Right lobe of liver (tissue), 6 donors: ENCODE measurements at regions not wholly inside any gene's neighbourhood (a gene's known extent, or its start where the extent isn't known, plus 50 kb on each side); places are given as distances from the start of the nearest gene placed in this dataset.
"Not testable (repeated sequence)": the region's sequence is repeated elsewhere in the genome, so short reads cannot be mapped to it uniquely, and the experiment has no call there.

Experiments used
- ATAC-seq, 4 donors: fragments of 200-7000 bp; cut with Tn5 transposase; one replicate each; pipeline ENCODE4 v1.9.1; 2020; ENCODE audit warnings: mild to moderate bottlenecking in 4 of 4, moderate library complexity in 4 of 4
- DNase-seq, 3 donors: peaks; one replicate each; pipeline ENCODE4 v3.0.0-alpha.2; 2020
- H3K27ac ChIP-seq, 3 donors: fragments of 200-600 bp; one replicate each; pipeline ENCODE4 v1.8.0; 2022
- H3K27me3 ChIP-seq, 2 donors: fragments of 200-600 bp; one replicate each; pipeline ENCODE4 v1.8.0; 2022
- H3K36me3 ChIP-seq, 4 donors: fragments of 200-600 bp; sonication (generic) in 1 of 4; one replicate each; pipeline versions ENCODE4 v1.5.1 to v1.8.0; 2017 to 2022; ENCODE audit warnings: control low read depth in 1 of 4
- H3K4me1 ChIP-seq, 4 donors: fragments of 200-600 bp; sonication (generic) in 1 of 4; one replicate each; pipeline versions ENCODE4 v1.5.1 to v1.8.0; 2017 to 2022; ENCODE audit warnings: control low read depth in 1 of 4
- H3K4me3 ChIP-seq, 3 donors: fragments of 200-600 bp; one replicate each; pipeline ENCODE4 v1.8.0; 2022
- H3K9me3 ChIP-seq, 4 donors: fragments of 200-600 bp; sonication (generic) in 1 of 4; one replicate each; pipeline versions ENCODE4 v1.5.1 to v1.8.0; 2017 to 2022; ENCODE audit warnings: control low read depth in 1 of 4
- POLR2A ChIP-seq: fragments of 450-650 bp; IDR thresholded peaks from one replicate; pipeline ENCODE4 v1.6.1; 2017; ENCODE audit warnings: antibody characterized with exemption, mild to moderate bottlenecking
- WGBS: methylation state at CpG from one replicate; pipeline ENCODE4 v1.1.6; 2018; ENCODE audit warnings: low coverage, low lambda C conversion rate; ENCODE audit not compliant: insufficient coverage; ENCODE audit errors: missing lambda C conversion rate; 5-methylcytosine and 5-hydroxymethylcytosine counted together
- intact Hi-C, 2 donors: fragments of 100-400 bp; cut with DNase I; formaldehyde crosslinking; loops; one replicate each; pipeline versions ENCODE4 v1.11.2 to v1.14.1; 2022
- TF ChIP-seq, protein P1 (sequence below), 4 donors: fragments of 200-600 bp in 3 of 4; fragments of 450-650 bp in 1 of 4; IDR thresholded peaks; one replicate each; pipeline versions ENCODE4 v1.5.1 to v1.8.0; 2016 to 2022; ENCODE audit warnings: antibody characterized with exemption in 4 of 4, mild to moderate bottlenecking in 2 of 4
- donor health status: DM: no; HTN: yes; CAD: no.
- donor health status: DM: no; HTN: no; CAD: no.
- donor health status: DM: no; HTN: no; CAD: no.
- donor health status: DM: no; HTN: yes; CAD: no.
- donor health status: DM: no; HTN: yes; CAD: no.

DNA sequence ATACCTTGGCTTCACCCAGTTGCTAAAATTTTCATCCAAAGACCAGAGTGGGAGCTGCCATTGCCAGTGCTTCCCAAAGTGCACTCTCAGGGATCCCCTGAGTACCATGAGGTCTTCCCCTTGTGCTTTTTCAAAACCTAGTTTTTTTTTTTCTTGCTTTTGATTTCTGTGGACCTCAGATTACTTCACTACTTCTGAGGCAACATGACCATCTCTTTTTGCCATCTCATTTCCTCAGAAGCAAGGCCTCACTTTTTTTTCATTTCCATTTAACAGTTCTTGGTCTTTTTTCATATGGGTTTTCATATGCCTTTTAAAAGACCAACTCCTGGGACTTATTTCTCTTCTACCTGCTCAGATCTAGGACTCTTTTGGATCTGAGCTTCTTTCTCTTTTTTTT is 64.1 kb upstream of the MMS22L start:
- Histone ChIP-seq H3K27me3 (no peaks in the 10 kb centered on the region), H3K4me3 (no peak overlapping the region), H3K27ac (no peak overlapping the region), H3K4me1 (no peaks in the 10 kb centered on the region), H3K9me3 (no peaks in the 10 kb centered on the region), H3K36me3 (no peaks in the 10 kb centered on the region)
- intact Hi-C loops: no loop called here
- TF ChIP-seq, protein P1, sequence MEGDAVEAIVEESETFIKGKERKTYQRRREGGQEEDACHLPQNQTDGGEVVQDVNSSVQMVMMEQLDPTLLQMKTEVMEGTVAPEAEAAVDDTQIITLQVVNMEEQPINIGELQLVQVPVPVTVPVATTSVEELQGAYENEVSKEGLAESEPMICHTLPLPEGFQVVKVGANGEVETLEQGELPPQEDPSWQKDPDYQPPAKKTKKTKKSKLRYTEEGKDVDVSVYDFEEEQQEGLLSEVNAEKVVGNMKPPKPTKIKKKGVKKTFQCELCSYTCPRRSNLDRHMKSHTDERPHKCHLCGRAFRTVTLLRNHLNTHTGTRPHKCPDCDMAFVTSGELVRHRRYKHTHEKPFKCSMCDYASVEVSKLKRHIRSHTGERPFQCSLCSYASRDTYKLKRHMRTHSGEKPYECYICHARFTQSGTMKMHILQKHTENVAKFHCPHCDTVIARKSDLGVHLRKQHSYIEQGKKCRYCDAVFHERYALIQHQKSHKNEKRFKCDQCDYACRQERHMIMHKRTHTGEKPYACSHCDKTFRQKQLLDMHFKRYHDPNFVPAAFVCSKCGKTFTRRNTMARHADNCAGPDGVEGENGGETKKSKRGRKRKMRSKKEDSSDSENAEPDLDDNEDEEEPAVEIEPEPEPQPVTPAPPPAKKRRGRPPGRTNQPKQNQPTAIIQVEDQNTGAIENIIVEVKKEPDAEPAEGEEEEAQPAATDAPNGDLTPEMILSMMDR (IDR thresholded peaks at IDR 0.05): no peak
- TF ChIP-seq POLR2A: no peak
- DNase-seq: no peak
- no peak for ATAC-seq

DNA sequence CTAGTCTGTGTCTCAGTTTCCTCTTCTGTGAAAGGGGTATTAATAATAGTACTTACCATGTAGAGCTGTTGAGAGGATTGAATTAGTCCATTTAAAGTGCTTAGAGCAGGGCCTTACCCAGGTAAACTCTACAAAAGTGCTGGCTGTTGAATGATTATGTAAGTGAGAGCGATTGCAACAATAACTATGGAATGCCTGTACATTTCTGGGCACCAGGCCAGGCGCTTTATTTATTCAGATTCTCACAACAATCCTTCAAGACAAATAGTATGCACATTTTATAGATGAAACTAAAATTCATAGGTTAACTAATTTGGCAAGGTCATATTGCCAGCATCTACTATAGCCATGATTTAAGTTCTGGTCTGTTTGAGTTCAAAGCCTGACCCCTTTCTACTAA is 78.3 kb upstream of the MMS22L start:
- H3K36me3 ChIP-seq: no peaks in the 10 kb centered on the region
- H3K4me1 ChIP-seq: no peaks in the 10 kb centered on the region
- H3K9me3 ChIP-seq: no peaks in the 10 kb centered on the region
- no peak overlapping the region for H3K4me3 ChIP-seq
- DNase-seq: no peak
- H3K27me3 ChIP-seq: no peaks in the 10 kb centered on the region
- intact Hi-C loops: no loop called here
- TF ChIP-seq, protein P1 (IDR thresholded peaks at IDR 0.05): no peak
- no peak for TF ChIP-seq POLR2A
- no peak overlapping the region for H3K27ac ChIP-seq
- no peak for ATAC-seq
- 20% methylated on average over 1 of the region's 2 CpGs for WGBS

DNA sequence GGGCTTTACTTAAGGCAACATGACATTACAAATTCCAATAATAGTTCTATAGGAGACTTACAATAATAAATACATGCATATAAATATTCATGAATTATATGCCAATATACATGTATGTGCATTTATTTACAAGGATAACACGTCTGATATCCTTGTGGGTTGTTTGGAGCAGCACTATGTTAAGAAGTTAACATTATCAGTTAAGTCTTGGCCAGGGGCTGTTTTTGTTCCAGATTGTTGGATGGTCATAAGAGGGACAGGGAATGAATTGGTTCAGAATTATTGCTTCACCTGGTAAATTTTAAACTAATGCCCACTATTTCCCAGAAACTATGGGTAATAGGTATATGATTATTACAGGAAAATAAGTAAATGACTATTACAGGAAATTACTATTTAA is 81.3 kb upstream of the MMS22L start:
- no peak for ATAC-seq
- TF ChIP-seq, protein P1 (IDR thresholded peaks at IDR 0.05): no peak
- TF ChIP-seq POLR2A: no peak
- no peaks in the 10 kb centered on the region for H3K9me3 ChIP-seq
- no peak overlapping the region for H3K4me3 ChIP-seq
- no peak for DNase-seq
- no peaks in the 10 kb centered on the region for H3K36me3 ChIP-seq
- H3K27me3 ChIP-seq: no peaks in the 10 kb centered on the region
- intact Hi-C loops: no loop called here
- H3K27ac ChIP-seq: no peak overlapping the region
- H3K4me1 ChIP-seq: no peaks in the 10 kb centered on the region
- WGBS: 30% methylated on average over 1 of the region's 1 CpG

DNA sequence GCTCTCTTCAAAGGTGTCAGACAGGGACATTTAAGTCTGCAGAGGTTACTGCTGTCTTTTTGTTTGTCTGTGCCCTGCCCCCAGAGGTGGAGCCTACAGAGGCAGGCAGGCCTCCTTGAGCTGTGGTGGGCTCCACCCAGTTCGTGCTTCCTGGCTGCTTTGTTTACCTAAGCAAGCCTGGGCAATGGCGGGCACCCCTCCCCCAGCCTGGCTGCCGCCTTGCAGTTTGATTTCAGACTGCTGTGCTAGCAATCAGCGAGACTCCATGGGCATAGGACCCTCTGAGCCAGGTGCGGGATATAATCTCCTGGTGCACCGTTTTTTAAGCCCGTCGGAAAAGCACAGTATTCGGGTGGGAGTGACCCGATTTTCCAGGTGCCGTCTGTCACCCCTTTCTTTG is 99.1 kb upstream of the MMS22L start:
- not testable (repeated sequence) for H3K9me3 ChIP-seq, ATAC-seq, H3K4me1 ChIP-seq, H3K36me3 ChIP-seq, H3K4me3 ChIP-seq, H3K27ac ChIP-seq, DNase-seq, H3K27me3 ChIP-seq
- intact Hi-C loops: loop anchor here in 1 of 2 donors (10.0 kb wide), 1 partner anchor 187 kb away; no protein-coding TSS in a partner anchor
- WGBS: 63% methylated on average over 4 of the region's 11 CpGs

DNA sequence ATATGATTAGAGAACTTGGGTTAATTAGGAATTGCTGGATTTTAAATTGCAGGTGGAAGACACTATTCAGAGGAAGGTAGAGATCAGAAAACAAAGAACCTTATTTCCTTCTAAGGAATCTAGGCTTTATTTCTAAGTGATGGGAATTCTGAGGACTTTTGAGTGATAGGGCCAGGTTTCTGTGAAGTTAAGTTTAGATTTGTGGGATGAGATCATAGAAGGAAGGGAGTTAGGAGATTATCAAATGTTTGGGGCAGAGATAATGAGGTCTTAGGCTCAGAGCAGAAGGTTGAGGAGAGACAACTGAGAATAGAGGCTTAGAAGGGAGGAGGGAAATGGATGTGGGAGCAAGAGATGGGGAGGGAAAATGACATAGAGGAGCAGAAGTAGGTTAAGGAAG is 109.7 kb upstream of the MMS22L start:
- intact Hi-C loops: no loop called here
- H3K27me3 ChIP-seq: no peaks in the 10 kb centered on the region

More for the DNA sequence above, 109.7 kb upstream of the MMS22L start:
- Histone ChIP-seq H3K9me3 (no peaks in the 10 kb centered on the region), H3K4me3 (no peak overlapping the region), H3K4me1 (no peaks in the 10 kb centered on the region), H3K36me3 (no peaks in the 10 kb centered on the region), H3K27ac (no peak overlapping the region)
- ATAC-seq (no peak), DNase-seq (no peak)
- TF ChIP-seq, protein P1 (IDR thresholded peaks at IDR 0.05): no peak
- no peak for TF ChIP-seq POLR2A
